ENCODE measurements at regions not wholly inside any gene's neighbourhood (a gene's known extent, or its start where the extent isn't known, plus 50 kb on each side); places are given as distances from the start of the nearest gene placed in this dataset.

- TF ChIP-seq YBX1 (IDR thresholded peaks at IDR 0.05) (no peak), HCFC1 (IDR thresholded peaks at IDR 0.05; ENCODE audit: low read length) (no peak), TCF12 (IDR thresholded peaks at IDR 0.05; ENCODE audit: low read depth, low read length) (no peak), TAF1 (IDR thresholded peaks at IDR 0.05; ENCODE audit: borderline replicate concordance, low read depth, low read length) (no peak), NBN (IDR thresholded peaks at IDR 0.05) (no peak)
- TF ChIP-seq, protein P1, sequence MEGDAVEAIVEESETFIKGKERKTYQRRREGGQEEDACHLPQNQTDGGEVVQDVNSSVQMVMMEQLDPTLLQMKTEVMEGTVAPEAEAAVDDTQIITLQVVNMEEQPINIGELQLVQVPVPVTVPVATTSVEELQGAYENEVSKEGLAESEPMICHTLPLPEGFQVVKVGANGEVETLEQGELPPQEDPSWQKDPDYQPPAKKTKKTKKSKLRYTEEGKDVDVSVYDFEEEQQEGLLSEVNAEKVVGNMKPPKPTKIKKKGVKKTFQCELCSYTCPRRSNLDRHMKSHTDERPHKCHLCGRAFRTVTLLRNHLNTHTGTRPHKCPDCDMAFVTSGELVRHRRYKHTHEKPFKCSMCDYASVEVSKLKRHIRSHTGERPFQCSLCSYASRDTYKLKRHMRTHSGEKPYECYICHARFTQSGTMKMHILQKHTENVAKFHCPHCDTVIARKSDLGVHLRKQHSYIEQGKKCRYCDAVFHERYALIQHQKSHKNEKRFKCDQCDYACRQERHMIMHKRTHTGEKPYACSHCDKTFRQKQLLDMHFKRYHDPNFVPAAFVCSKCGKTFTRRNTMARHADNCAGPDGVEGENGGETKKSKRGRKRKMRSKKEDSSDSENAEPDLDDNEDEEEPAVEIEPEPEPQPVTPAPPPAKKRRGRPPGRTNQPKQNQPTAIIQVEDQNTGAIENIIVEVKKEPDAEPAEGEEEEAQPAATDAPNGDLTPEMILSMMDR (IDR thresholded peaks at IDR 0.05 in 2 of 3, conservative IDR thresholded peaks at IDR 0.05 in 1 of 3; ENCODE audit: control insufficient read depth in 2 of 3, extremely low read depth in 1 of 3, insufficient read depth in 1 of 3, low read depth in 3 of 3, low read length in 3 of 3) = no peak
- TF ChIP-seq, protein P2, sequence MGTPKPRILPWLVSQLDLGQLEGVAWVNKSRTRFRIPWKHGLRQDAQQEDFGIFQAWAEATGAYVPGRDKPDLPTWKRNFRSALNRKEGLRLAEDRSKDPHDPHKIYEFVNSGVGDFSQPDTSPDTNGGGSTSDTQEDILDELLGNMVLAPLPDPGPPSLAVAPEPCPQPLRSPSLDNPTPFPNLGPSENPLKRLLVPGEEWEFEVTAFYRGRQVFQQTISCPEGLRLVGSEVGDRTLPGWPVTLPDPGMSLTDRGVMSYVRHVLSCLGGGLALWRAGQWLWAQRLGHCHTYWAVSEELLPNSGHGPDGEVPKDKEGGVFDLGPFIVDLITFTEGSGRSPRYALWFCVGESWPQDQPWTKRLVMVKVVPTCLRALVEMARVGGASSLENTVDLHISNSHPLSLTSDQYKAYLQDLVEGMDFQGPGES (IDR thresholded peaks at IDR 0.05) = no peak
Observed at GRCh38 chr4:57305836-57306235, 195.7 kb upstream of the IGFBP7 start.

All from GM12878 (cell line).